ENCODE measurements at regions not wholly inside any gene's neighbourhood (a gene's known extent, or its start where the extent isn't known, plus 50 kb on each side); places are given as distances from the start of the nearest gene placed in this dataset.

DNA sequence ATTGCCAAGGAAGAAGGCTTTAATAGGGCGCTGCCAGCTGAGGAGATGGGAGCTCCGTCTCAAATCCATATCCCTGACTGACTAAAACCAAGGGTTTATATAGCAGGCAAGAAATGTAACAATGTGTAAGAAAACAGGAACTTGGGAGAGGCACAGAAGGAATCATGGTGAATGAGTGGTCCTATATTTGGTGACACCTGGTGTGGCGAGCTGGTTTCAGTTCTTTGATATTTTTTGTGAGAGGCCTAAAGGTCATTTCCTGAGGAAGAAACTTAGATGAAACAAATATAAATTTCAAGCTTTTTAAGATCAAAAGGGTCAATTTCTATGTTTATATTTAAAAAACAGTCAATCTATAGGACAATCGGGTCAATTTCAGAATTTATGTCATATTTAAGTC is 826.3 kb downstream of the SLITRK6 start:
- no peak for DNase-seq (ENCODE audit: low read depth in 2 of 2)

DNA sequence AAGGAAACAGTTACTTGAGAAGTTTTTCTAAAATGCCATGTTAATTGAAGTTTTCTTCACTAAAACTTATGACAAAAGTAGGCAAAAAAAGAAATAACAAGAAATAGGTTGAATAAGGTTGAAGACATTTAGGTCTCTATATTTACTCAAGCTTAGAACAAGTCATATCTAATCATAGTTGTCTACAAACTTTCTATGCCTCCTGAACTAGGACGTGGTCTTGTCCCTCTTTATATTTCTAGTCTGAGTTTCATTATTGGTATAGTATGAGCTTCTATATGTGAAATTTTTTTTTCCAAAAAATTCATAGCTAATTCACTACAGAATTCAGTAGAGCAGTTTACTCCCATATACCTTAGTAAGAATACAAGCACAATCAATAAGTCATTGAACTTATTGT is 836.4 kb downstream of the SLITRK6 start:
- no peak for DNase-seq (ENCODE audit: low read depth in 2 of 2)

DNA sequence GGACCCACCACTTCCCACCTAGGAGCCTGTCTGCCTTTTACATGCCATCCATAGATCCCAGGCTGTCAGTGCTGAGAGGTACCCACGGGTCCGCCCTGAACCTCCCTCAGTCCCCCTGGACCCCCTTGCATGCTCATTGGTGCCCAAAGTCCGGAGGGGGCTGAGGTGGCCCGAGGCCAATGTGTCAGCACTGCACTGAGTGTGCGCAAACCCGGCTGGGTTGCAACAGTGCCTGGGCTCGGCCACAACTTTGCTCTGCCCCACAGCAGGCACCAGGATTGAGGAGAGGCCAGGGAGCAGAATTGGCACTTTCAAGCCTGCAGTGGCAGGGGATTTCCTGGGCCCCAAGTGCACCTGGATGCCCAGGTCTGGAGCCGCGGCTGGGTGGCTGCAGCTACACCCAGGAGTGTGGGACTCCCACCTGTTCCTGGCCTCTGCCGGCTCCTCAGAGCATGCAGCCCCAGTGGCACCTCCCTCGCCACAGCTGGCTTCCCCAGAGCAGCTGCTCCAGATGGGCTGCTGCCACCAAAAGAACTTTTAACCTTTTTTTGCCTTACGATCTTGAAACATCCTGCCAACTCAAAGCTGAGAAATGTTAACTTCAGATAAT is 837.0 kb downstream of the SLITRK6 start:
- DNase-seq (ENCODE audit: low read depth in 2 of 2) = no peak

DNA sequence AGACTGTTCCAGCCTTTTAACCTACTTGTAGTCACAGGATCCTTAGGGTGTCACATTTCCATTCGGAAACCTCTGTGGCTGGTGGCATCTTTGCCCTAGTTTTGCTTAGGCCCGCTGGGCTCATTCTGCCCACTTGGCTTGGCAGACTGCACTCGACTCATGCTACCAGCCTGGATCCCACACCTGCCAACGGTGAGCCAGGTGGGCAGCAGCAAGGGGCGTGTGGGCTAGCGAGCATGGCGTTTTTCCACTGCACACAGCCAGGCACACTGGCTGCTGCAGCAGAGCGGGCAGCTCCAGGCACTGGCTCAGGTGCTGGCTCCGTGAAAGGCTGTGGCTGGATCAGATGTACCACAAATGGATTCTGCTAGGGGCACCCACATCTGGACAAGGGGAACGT is 838.2 kb downstream of the SLITRK6 start:
- DNase-seq (ENCODE audit: low read depth in 2 of 2) = no peak

DNA sequence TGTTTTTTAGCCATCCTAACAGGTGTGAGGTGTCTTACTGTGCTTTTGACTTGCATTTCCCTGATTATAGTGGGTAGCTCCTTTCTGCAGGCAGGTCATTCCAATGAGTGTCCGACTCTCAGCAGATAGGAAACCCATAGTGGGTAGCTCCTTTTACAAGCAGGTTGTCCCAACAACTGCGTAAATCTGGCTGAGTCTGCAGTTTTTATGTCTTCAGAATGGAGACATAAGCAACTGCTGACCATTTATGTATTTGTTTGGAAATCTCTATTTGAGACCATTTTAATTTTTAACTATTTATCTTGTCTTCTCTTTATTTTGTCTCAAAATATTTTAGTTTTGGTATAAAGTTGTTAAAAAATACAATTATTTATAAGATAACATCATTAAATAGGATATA is 839.4 kb downstream of the SLITRK6 start:
- DNase-seq (ENCODE audit: low read depth in 2 of 2) = no peak

DNA sequence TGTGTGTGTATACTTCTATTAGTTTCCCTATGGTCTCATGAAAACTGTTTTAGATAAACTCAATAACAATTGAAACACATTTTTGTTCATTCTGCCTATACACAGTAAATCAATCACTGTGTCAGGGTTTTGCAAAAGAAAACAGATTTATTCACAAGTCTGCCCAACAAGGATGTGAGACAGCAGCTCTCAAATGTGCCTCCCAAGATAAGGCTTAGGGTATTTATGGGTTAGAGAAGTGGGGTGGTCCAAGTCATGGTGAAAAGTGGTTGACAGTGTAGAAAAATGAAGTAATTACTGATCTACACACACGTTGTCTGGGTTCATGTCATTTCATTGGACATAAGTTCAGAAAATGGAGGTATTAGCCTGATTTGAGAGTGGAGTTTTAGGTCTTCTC is 844.6 kb downstream of the SLITRK6 start:
- DNase-seq (ENCODE audit: low read depth in 2 of 2) = no peak

DNA sequence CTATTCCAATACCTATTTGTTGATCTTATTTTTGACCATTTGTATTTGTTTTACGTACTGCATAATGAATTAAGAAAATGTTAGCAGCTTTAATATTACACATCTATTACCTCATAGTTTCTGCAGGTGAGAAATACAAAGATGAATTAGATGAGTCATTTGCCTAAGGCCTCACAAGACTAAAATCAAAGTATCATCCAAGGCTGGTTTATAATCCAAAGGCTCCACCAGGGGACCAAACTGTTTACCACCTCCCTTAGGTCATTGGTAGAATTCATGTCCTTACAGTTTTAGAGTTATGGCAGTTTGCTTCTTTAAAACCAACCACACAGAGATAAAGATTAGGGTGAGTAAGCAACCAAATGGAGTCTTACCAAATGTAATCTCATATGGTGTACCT is 848.1 kb downstream of the SLITRK6 start:
- no peak for DNase-seq (ENCODE audit: low read depth in 2 of 2)

DNA sequence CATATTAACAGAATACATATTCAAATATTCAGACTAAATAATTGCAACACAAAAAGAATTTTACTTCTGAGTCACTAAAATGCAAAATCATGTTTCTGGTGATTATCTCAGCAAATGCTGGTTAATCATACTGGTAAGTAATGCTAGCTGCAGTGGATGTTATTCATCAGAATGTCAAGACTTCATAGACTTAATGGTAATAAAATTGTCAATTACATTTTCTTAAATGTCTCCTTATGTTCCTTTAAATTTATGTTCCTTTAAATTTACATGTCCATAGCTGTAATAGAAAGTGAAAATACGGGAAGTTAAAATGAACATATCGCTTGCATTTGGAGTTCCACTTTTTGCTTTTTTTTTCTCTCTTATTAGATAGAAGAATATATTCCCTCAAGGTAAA is 853.0 kb downstream of the SLITRK6 start:
- DNase-seq (ENCODE audit: low read depth in 2 of 2) = no peak

DNA sequence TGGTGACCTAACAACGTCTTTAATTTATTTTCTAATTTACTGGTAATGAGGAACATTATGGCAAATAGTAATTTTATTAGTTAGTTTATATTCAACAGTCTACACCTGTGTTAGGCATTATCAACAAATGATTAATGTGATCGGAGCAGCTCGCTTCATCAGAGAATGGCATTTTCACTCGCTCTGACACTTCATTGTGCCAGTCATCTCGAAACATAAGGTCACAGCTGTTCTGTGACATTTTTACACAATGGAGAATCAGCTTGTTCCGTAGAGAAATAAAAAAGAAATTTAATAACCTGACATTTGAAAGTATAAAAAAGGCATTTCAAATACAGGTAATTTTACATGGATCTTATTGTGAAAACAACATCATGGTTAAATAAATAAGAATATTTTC is 858.4 kb downstream of the SLITRK6 start:
- DNase-seq (ENCODE audit: low read depth in 2 of 2) = no peak

DNA sequence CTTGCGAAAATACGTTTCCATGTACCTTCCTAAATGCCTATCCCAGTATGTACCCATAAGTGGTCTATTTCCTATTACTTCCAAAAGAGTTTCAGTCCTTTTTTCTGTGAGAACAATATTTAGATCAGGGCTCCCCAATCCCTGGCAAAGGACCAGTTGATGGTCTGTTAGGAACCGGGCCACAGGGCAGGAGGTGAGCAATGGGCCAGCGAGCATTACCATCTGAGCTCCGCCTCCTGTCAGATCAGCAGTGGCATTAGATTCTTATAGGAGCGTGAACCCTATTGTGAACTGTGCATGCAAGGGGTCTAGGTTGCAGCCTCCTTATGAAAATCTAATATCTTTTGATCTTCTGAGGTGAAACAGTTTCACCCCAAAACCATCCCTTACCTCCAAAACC is 859.1 kb downstream of the SLITRK6 start:
- DNase-seq (ENCODE audit: low read depth in 2 of 2) = no peak

DNA sequence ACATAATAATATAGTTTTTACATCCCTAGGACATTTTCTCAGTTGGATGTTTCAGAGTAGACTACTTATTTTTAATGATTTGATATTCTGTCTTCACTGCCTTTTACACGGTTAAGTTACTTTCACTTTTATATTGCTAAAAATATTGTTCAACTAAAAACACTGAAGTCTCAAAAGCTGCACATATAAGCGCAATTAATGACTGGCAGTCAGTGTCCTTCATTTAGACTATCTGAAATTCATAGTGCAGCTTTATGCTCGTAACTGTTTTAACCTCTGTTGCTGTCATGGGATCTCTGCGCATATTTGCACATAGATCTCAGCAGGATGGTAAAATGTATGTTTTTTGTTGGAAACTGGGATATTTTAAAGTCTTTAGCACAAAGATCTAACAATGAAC is 864.3 kb downstream of the SLITRK6 start:
- no peak for DNase-seq (ENCODE audit: low read depth in 2 of 2)

DNA sequence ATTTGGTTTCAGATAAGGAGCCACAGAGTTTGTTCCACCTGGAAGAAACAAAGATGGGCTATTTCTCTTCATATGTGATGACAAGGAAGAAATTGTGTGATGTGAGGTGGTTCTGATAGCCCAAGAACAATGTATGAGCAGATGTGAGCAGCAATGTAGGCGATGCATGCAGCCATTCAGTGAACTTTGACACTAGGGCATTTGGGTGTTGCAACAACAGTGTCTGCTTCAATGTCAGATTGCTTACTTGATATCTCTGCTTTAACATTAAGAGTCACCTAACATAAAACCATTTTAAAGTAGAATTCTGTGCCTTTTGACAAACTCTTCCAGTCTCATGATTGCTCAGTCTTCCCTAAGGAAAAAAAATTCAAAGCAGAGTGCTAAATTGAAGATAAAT is 865.4 kb downstream of the SLITRK6 start:
- no peak for DNase-seq (ENCODE audit: low read depth in 2 of 2)

DNA sequence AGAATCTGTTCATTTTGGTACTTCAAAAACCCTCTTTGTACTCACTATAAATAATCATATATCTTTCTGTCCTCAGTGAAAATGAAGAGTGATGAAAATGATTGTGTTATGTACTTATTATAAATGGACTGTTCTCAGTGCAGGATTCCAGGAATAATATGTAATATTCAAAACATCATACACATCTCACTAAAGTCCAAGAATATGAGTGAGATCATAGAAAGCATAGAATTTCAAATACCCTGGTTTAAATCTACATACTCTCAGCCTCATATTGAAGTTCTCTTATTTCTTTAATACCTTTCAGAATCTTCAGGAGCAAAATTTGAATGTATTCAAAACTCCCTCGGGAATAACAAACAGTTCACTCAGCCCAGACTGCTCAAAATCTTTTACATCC is 868.0 kb downstream of the SLITRK6 start:
- no peak for DNase-seq (ENCODE audit: low read depth in 2 of 2)

DNA sequence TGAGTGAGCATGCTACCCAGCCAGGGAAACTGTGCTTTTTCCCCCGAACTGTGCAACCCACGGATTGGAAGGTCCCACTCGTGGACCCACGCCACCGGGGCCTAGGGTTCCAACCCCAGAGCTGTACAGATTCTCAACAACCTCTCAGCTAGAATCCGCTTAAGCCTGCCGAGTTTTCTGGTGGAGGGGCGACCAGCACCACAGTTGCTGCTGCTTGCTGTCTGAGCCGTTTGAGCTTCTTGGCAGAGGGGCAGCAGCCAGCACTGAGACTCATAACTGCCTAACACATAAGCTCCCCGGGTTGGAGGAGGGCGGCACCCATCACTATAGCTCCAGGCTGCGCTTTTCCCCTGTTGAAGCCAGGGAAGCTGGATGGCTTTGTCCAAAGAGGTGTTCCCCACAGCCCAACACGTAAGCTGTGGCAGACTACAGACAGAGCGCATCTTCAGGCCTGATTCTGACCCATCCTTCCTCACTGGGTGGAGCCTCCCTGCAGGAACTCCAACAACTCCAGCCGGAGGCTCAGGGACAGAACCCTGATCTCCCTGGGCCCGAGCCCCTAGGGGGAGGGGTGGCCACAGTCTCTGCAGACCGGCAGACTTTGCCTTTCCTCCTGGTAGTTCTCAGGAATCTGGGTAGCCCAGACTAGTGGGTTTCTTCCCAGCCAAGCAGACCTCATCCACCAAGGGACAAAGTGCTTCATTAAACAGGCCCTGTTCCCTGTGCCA is 871.6 kb downstream of the SLITRK6 start:
- no peak for DNase-seq (ENCODE audit: low read depth in 2 of 2)

DNA sequence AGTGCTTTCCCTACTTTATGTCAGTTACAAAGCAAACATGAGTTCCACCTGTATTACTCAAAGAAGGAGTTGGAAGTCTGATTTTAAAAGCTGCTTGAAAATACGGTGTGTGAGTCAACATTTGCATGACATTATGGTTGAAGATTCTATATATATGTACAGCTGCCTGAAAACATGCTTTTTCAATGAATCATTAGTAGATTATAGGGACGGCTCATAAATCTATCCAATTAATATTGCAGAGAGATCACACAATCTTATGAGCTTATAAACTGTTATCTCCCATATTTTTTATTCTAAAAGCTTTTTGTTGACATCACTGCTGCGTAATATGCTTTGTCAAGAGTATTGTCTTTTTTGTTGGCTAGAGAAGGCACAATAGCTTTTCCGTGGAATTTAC is 873.8 kb downstream of the SLITRK6 start:
- DNase-seq (ENCODE audit: low read depth in 2 of 2) = no peak

DNA sequence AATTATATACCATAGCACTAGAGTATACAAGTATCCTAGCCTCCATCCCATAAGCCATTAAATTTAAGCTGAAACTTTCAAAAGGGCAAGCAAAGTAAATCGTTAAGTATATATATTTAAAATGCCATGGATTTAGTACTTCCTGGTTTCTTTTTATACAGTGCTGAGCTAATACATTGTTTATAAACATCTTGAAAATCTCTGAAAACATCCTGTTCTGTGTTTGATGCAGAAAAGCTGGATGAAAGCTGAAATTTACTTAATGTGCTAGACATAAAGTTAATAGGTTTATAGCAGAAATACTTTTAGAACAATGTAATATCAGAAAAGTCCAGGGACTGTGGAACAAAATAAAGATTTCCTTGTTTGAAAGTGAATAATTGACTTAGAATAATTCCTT is 875.4 kb downstream of the SLITRK6 start:
- DNase-seq (ENCODE audit: low read depth in 2 of 2) = no peak

DNA sequence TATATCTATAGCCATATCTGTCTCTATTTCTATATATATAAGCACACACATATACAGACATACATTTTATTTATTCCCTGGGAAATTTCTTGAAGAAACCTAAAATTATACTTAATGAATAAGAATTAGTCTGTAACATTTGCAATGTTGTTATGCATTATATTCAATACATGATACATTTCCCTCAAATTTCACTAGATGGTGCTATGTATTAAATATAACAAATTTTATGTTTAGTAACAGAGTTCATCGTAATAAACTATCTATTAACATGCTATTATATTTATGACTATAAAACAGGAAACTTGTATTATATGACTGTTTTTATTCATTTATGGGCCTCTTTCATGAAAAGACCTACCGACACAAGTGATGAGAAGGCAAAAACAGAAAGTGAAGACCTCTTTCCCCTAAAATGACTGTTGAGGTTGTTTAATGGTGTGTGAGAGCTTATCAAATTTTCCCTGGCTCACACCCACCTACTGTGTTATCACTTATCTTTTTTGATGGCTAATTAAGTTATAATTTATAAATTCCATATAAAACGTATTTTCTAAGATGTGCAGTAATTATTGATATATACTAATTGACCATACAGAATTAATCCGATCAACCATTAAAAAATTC is 881.9 kb downstream of the SLITRK6 start:
- no peak for DNase-seq (ENCODE audit: low read depth in 2 of 2)

DNA sequence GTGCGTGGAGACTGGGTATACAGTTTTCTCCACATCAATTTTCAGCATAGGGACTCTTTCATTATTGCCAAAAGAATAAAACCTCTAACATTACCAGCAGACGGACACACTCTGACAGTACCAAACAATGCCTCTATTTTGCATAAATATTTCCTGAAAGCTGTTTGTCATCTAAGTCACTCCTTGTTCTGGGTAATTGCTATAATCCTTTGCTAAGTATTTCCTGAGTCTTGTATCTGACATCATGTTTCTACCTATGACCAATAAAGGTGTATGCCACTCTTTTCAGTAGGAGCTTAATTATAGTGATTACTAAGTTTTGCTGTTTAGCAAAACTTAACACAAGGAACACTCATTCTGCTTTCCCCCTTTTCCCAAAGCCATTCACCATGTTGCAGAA is 886.5 kb downstream of the SLITRK6 start:
- no peak for DNase-seq (ENCODE audit: low read depth in 2 of 2)

DNA sequence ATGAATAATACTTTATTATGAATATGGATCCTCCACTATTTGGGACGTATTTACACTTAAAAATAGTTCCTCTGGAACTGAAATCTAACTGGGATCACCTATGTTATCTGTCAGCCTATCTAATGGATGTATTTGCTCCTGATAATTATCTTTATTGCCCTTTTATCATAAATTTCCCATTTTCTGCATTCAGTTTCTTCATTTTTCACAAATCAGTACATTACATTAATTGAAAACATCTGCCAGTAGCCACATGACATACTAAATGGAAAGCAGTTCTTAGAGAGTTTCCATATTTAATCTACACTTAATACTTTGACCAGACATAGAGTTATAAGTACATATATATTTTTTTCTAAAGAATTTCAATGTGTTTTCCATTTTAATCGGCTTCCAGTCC is 888.8 kb downstream of the SLITRK6 start:
- DNase-seq (ENCODE audit: low read depth in 2 of 2) = no peak

DNA sequence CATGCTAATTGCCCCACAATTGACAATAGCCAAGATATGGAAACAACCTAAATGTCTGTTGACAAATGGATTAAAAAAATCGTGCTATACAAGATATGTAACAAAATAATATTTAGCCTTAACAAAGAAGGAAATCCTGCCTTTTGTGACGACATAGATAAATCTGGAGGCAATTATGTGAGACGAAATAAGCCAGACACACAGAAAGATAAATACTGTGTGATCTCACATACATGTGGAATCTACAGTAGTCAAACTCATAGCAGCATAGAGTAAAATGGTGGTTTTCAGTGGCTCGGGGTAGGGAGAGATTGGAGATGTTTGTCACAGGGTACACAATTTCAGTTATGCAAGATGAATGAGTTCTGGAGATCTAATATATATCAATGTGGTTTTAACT is 895.8 kb downstream of the SLITRK6 start:
- DNase-seq (ENCODE audit: low read depth in 2 of 2) = no peak

DNA sequence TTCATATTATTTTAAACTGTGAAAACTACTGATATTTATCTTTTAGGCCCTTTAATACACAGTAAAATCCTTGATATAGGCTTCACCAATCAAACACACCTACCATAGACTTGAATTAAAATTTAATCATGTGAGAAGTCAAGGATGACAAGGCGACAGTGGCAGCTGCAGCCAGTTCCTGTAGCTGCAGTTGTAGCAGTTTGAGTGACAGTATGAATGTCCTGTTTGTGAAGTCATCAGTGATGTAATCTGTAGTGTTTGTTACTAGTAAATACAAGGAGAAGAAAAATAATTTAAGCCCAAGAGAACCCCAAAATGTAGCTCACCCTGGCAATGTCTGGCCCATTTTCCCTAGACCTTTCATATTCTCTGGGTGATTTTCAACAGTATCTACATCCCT is 897.0 kb downstream of the SLITRK6 start:
- no peak for DNase-seq (ENCODE audit: low read depth in 2 of 2)

DNA sequence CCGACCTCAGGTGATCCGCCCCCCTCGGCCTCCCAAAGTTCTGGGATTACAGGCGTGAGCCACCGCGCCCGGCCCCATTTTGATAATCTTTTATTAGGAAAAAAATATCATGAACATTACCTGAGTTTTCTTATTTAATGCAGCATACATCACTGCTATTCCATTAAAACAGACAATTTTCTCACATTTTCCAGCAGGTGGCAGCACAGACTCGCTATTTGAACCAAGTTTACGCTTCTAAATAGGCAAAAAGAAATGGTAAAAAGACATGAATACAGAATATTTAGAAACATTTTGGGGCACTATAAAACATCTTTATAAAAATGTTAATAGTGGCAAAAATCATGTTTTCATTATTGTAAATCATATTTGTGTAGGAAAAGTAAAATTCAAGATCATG is 903.1 kb downstream of the SLITRK6 start:
- DNase-seq (ENCODE audit: low read depth in 2 of 2) = peak; percentile 56 to 65

DNA sequence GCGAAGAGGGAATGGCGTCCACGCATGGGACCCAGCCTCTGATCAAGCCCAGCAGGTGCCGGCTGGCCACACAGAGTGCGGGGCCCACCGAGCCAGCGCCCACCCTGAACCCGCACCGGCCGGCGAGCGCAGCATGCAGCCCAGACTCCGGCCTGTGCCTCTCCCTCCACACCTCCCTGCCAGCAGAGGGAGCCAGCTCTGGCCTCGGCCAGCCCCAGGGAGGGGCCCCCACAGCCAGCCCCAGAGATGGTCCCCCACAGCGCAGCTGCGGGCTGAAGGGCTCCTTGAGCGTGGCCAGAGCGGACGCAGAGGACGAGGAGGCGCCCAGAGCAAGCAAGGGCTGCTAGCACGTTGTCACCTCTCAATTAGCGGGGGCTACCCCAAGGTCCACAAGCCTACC is 904.5 kb downstream of the SLITRK6 start:
- no peak for DNase-seq (ENCODE audit: low read depth in 2 of 2)
